Body of pancreas (tissue), 4 donors: ENCODE measurements at regions not wholly inside any gene's neighbourhood (a gene's known extent, or its start where the extent isn't known, plus 50 kb on each side); places are given as distances from the start of the nearest gene placed in this dataset.

Source experiments
- POLR2A ChIP-seq, 3 donors: fragments of 450-650 bp; IDR thresholded peaks; one replicate each; pipeline ENCODE4 v1.6.1; 2016; ENCODE audit warnings: antibody characterized with exemption in 3 of 3, mild to moderate bottlenecking in 2 of 3
- TF ChIP-seq, protein P1 (sequence below), 7 experiments: fragments of 450-650 bp in 4 of 7; fragments of 200-600 bp in 3 of 7; sonication (generic) in 3 of 7; IDR thresholded peaks; one replicate each; pipeline ENCODE4 v1.5.1; 2016 to 2019; ENCODE audit warnings: antibody characterized with exemption in 7 of 7

DNA sequence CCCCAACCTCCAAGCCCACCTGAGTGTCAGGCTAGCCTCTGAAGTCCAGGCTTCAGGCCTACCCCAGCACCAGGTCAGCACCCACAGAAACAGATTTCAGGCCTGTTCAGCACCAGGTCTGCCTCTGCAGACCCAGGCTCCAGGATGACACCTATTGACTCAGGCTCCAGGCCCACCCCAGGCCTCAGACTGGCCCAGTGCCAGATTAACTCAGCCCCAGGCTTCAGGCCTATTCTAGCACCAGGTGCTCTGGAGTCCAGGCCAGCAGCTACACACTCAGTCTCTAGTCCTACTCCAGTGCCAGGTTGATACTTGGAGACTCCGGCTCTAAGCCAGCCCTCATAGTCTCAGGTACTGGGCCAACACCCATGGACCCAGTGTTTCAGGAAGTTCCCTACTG, 541.7 kb upstream of the PBX1 start:
- TF ChIP-seq, protein P1, sequence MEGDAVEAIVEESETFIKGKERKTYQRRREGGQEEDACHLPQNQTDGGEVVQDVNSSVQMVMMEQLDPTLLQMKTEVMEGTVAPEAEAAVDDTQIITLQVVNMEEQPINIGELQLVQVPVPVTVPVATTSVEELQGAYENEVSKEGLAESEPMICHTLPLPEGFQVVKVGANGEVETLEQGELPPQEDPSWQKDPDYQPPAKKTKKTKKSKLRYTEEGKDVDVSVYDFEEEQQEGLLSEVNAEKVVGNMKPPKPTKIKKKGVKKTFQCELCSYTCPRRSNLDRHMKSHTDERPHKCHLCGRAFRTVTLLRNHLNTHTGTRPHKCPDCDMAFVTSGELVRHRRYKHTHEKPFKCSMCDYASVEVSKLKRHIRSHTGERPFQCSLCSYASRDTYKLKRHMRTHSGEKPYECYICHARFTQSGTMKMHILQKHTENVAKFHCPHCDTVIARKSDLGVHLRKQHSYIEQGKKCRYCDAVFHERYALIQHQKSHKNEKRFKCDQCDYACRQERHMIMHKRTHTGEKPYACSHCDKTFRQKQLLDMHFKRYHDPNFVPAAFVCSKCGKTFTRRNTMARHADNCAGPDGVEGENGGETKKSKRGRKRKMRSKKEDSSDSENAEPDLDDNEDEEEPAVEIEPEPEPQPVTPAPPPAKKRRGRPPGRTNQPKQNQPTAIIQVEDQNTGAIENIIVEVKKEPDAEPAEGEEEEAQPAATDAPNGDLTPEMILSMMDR (IDR thresholded peaks at IDR 0.05) = no peak
- no peak for TF ChIP-seq POLR2A (IDR thresholded peaks at IDR 0.05)
